ENCODE measurements at regions not wholly inside any gene's neighbourhood (a gene's known extent, or its start where the extent isn't known, plus 50 kb on each side); places are given as distances from the start of the nearest gene placed in this dataset.

DNA sequence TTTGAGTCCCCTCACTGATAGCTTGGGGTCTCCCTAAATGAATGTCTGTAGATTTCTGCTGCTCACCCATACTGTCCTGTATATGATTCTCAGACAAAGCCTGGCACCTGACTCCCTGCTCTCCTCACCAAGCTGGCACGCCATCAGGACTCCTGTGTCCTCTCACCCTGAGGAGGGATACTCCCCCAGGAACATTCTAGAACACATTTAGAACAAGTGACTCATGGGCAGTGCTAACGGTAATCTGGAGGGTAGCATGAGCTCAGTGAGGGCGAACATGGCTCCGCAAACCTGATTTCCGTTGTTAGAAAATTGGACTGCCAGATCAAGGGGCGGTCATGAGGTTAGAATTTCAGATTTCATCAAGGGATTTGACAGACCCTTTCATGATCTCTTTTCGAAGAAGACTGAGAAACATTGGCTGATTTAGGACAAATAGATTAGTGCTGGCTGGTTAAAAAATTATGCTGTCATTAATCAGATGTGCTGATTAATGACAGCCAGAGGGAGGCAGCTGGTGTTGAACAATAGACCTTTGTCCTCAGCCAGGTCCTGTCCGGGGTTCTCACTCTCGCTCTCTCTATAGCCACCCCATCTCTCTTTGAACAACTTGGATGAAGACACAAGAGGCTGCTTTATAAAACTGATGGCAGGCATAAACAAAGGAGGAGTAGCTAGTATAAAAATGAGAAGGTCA is 244.3 kb downstream of the PTTG2 start:
- H3K27ac Mint-ChIP-seq (ENCODE audit: unreplicated experiment), result no peak overlapping the region
- no peaks in the 10 kb centered on the region for H3K36me3 Mint-ChIP-seq (ENCODE audit: low read depth, unreplicated experiment)
- no peak overlapping the region for H3K4me3 Mint-ChIP-seq (ENCODE audit: unreplicated experiment)
- TF ChIP-seq, protein P1, sequence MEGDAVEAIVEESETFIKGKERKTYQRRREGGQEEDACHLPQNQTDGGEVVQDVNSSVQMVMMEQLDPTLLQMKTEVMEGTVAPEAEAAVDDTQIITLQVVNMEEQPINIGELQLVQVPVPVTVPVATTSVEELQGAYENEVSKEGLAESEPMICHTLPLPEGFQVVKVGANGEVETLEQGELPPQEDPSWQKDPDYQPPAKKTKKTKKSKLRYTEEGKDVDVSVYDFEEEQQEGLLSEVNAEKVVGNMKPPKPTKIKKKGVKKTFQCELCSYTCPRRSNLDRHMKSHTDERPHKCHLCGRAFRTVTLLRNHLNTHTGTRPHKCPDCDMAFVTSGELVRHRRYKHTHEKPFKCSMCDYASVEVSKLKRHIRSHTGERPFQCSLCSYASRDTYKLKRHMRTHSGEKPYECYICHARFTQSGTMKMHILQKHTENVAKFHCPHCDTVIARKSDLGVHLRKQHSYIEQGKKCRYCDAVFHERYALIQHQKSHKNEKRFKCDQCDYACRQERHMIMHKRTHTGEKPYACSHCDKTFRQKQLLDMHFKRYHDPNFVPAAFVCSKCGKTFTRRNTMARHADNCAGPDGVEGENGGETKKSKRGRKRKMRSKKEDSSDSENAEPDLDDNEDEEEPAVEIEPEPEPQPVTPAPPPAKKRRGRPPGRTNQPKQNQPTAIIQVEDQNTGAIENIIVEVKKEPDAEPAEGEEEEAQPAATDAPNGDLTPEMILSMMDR (IDR thresholded peaks at IDR 0.05; ENCODE audit: unreplicated experiment), result no peak
- no peaks in the 10 kb centered on the region for H3K27me3 Mint-ChIP-seq (ENCODE audit: unreplicated experiment)
- H3K4me1 Mint-ChIP-seq (ENCODE audit: unreplicated experiment), result no peaks in the 10 kb centered on the region
- H3K9me3 Mint-ChIP-seq (ENCODE audit: unreplicated experiment), result no peaks in the 10 kb centered on the region
- no peak for DNase-seq (ENCODE audit: low spot score)

DNA sequence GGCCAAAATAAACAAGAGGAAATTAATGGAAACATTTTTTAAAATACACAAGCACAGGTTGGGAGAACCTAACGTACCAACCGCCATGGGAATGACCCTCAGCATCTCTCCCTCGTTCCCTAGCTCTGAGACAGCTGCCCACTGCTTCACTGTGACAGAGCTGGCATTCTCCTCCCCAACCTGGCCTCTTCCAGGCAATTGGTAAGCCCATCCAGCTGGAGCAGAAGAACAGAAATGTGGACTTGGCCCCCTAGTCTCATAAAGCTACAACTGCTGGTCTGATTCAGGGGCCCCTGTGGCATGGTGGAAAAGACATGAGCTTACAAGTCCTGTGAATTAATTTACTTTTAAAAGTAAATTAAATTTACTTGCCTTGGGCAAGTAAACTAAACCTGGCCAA is 245.1 kb downstream of the PTTG2 start:
- Mint-ChIP-seq H3K36me3 (ENCODE audit: low read depth, unreplicated experiment) (no peaks in the 10 kb centered on the region), H3K4me3 (ENCODE audit: unreplicated experiment) (no peak overlapping the region), H3K27ac (ENCODE audit: unreplicated experiment) (no peak overlapping the region), H3K4me1 (ENCODE audit: unreplicated experiment) (peaks cover under 1% of the 10 kb centered on the region), H3K9me3 (ENCODE audit: unreplicated experiment) (no peaks in the 10 kb centered on the region), H3K27me3 (ENCODE audit: unreplicated experiment) (no peaks in the 10 kb centered on the region)
- no peak for DNase-seq (ENCODE audit: low spot score)
- TF ChIP-seq, protein P1 (IDR thresholded peaks at IDR 0.05; ENCODE audit: unreplicated experiment), result no peak

DNA sequence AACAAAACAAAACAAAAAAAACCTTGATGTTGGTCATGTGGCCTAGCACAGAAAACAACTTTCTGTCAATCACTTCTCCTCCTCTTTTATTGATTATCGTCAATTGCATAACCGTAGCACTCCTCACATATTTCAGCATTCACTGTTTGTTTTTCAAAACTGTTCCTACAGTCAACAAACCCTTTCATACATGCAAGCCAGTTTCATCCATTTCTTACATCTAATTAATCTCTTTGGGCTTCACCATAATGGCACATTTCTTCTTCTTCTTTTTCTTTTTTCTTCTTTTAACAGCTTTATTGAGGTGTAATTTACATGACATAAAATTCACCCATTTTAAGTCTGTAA is 246.9 kb downstream of the PTTG2 start:
- Mint-ChIP-seq H3K27me3 (ENCODE audit: unreplicated experiment) (no peaks in the 10 kb centered on the region), H3K4me1 (ENCODE audit: unreplicated experiment) (peaks cover 5% of the 10 kb centered on the region), H3K27ac (ENCODE audit: unreplicated experiment) (no peak overlapping the region), H3K9me3 (ENCODE audit: unreplicated experiment) (no peaks in the 10 kb centered on the region), H3K4me3 (ENCODE audit: unreplicated experiment) (no peak overlapping the region), H3K36me3 (ENCODE audit: low read depth, unreplicated experiment) (no peaks in the 10 kb centered on the region)
- no peak for DNase-seq (ENCODE audit: low spot score)
- TF ChIP-seq, protein P1 (IDR thresholded peaks at IDR 0.05; ENCODE audit: unreplicated experiment), result no peak

DNA sequence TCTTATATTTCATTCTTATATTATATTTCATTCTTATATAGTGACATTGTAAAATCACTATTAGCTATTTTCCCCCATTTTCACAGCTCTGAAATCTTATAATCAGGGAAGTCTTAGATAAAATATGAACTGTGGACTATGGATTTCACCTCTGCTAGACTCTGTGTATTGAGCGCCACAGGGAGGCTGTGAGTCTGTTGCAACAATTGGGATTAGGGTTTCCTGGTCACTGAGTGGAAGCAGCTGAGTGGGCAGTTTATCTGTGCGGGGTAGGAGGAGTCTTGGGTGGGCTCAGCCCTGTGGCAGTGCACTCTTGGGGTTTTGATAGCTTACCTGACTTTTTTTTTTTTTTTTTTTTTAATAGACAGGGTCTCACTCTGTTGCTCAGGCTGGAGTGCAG is 249.5 kb downstream of the PTTG2 start:
- H3K4me3 Mint-ChIP-seq (ENCODE audit: unreplicated experiment), result no peak overlapping the region
- no peaks in the 10 kb centered on the region for H3K9me3 Mint-ChIP-seq (ENCODE audit: unreplicated experiment)
- H3K27ac Mint-ChIP-seq (ENCODE audit: unreplicated experiment), result no peak overlapping the region
- no peak for DNase-seq (ENCODE audit: low spot score)
- peaks cover 5% of the 10 kb centered on the region for H3K4me1 Mint-ChIP-seq (ENCODE audit: unreplicated experiment)
- TF ChIP-seq, protein P1 (IDR thresholded peaks at IDR 0.05; ENCODE audit: unreplicated experiment), result no peak
- H3K36me3 Mint-ChIP-seq (ENCODE audit: low read depth, unreplicated experiment), result no peaks in the 10 kb centered on the region
- no peaks in the 10 kb centered on the region for H3K27me3 Mint-ChIP-seq (ENCODE audit: unreplicated experiment)

DNA sequence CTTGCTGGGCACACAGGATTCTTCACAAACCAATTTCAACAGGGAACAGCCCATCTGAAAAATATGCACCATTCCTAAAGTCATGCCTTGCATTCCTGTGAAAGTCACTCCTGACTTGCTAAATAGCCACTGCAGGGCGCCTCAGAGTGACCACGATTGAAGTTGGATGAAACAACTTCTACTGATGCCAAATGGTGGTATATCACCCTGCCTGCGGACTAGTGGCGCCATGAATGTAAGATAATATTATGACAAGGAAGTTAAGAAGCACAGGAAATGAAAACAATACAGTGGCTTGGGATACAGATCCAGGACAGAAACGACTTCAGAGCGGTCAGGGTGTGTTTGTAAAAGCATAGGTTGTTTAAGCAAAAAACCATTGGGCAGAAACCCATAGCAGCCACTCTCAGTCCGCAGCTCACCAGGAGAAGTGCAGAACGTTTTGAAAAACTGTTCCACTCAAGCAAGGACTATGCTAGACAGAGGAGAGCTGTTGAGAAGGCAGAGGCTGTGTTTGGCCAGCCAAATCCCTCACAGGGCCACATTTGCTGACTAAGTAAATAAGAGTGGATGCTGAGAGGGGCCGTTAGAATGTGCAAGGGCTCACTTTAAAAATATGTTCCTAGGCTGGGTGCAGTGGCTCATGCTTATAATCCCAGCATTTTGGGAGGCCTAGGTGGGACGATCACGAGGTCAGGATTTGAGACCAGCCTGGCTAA is 250.4 kb downstream of the PTTG2 start:
- Mint-ChIP-seq H3K4me3 (ENCODE audit: unreplicated experiment) (no peak overlapping the region), H3K27ac (ENCODE audit: unreplicated experiment) (no peak overlapping the region), H3K4me1 (ENCODE audit: unreplicated experiment) (peaks cover 8% of the 10 kb centered on the region), H3K9me3 (ENCODE audit: unreplicated experiment) (no peaks in the 10 kb centered on the region), H3K27me3 (ENCODE audit: unreplicated experiment) (peaks cover 3% of the 10 kb centered on the region), H3K36me3 (ENCODE audit: low read depth, unreplicated experiment) (no peaks in the 10 kb centered on the region)
- TF ChIP-seq, protein P1 (IDR thresholded peaks at IDR 0.05; ENCODE audit: unreplicated experiment), result no peak
- DNase-seq (ENCODE audit: low spot score), result no peak
